ENCODE measurements at regions not wholly inside any gene's neighbourhood (a gene's known extent, or its start where the extent isn't known, plus 50 kb on each side); places are given as distances from the start of the nearest gene placed in this dataset.
A peak's percentile ranks its signal among the peaks of the same experiment; 100 is the strongest.

DNA sequence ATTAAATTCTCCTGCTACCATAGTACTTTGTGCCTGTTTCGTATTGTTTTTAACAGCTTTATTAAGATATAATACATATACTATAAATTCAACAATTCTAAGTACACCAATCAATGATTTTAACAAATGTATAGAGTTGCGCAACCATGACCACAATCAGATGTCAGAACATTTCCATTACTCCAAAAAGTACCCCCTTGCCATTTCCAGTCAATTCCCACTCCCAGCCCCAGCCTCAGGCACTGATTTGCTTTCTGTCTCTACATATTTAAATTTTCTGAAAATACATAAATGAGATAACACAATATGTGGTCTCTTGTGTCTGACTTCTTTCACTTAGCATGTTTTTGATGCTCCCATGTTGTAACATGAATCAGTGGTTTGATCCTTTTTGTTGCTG is 193.9 kb downstream of the FIGN start:
- DNase-seq (ENCODE audit: low read depth): no peak

DNA sequence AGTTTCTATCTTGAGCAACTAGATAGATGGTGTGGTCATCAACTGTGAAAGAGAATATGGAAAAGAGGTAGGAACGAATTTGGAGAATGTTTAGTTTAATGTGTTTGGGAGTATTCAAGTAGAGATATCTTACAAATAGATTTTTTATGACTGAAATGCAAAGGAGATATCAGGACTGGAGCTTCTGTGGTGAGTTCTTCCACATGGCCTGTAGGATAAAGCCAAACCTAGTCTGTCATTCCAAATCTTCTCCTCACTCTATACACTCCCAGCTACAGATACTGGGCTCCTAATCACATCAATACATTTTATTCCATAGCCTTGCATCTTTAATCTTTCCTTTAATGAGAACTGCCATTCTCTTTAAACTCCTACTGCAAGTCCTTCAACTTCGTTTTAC is 194.3 kb downstream of the FIGN start:
- DNase-seq (ENCODE audit: low read depth): no peak

DNA sequence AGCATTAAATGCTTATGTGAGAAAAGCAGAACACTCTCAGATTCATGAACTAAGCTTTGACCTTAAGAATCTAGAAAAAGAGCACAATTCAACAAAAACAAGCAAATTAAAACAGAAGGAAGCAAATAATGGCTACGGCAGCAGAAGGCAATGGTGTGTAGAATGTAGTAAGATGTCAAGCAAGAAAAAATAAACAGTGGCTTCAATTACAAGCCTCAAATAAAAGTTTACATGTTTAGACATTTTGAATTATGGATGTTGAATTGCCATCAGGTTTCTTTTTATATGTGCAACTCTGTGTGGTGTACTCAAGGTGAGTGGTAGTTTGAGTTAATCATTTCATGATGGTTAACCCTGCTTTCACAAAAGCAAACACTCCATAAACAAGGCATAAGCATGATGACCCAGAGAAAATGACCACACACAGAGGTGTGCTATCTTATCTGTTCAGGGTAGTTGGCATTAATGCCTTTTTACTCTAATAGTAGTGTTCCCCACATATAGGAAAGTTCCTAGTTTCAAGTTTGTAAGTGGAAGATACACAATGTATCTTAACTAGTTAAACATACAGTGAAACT is 207.1 kb downstream of the FIGN start:
- no peak for DNase-seq (ENCODE audit: low read depth)

DNA sequence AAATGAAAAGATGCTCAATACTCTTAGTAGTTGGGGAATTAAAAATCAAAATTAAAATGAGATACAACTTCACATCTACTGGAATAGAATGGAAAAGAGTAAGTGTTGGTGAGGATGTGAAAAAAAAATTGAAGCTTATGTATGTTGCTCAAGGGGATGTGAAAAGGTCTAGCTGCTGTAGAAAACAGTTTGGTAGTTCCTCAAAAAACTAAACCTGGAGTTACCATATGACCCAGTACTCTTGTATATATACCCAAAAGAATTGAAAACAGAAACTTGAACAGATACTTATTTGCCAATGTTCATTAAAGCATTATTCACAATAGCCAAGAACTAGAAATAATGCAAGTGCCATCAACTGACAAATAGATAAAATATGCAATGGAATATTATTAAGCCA is 208.4 kb downstream of the FIGN start:
- DNase-seq (ENCODE audit: low read depth): no peak

DNA sequence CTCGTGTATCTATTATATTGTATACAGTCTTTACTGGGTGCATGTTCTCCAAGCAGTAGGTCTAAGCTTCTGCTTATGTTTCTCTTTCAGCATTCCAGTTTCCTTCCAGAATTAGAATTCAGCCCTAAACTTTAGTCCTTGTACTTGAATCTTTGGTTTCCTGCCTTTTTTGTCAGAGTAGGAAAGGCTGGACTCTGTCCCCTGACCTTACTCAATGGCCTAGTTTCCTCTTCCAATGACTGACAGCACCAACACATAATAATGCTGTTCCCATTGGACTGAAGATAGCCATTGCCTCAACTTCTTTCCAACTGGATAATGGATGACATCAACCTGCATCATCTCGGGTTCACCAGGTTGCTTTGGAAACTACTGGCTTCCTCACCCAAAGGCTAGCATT is 217.0 kb downstream of the FIGN start:
- DNase-seq (ENCODE audit: low read depth): no peak

DNA sequence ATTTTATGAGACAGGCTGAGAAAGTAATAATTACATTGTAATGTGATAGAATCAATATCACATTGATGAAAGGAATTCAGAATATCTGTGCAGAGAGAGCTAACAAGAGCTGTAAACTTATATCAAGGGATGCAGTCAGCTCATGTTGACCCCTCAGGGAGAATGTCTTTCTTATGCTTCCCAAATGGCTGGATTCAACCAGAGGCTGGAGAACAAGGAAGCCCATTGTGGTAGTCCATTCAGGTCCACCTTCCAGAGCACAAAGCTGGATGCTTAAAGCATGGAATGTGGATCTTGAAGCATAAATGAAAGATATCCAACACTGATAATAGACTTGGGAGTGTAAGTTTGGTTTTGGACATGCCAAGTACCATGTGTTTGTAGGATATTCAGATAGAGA is 220.0 kb downstream of the FIGN start:
- no peak for DNase-seq (ENCODE audit: low read depth)

DNA sequence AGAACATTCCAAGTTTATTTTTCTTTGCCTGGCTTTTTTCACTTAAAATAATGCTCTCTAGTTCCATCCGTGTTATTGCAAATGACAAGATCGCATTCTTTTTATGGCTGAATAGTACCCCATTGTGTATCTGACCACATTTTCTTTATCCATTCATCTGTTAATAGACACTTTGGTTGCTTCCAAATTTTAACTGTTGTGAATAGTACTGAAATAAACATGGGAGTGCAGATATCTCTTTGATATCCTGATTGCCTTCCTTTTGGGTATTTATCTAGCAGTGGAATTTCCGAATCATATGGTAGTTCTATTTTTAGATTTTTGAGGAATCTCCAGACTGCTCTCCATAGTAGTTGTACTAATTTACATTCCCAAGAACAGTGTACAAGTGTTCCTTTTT is 230.5 kb downstream of the FIGN start:
- no peak for DNase-seq (ENCODE audit: low read depth)

DNA sequence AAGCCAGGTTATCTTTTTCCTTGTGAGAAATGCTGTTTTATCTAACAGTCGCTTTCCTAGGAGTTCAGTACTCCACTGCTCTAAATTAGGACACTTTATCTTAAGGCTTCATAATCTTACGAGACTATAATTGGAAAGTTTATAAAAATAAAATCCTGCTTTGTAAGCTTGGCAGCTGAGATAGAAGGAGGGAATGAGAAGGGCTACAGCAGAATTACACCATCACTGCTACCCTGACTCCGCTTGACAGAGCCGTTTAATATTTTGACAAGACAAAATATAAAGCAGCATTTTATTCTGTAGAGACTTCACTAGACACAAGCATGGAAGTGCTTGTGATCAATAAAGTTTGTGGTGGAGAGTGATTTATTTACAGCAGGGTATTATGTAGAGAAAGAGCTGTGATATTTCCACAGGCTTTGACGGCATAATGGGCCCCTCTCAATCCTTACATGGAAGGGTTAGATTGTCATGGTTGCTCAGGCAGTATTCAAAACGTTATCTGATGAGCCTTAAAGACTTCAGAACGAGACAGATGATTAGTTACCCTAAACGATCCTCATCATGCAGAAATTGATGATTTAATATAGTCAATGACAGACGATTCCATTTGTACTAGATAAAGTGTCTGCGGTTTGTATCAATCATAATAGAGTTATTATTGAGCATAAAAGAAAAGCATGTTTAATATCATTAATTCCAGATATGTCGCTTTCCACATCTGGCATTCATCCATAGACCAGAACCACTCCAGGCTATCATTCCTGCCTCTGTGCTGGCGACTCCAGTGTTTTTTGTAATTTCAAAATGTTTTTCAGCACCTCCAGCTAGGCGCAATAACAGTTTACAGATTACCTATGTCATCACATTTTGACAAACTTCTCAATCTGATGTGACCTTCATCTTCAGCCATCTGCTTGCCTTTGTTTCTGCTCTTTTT is 242.2 kb downstream of the FIGN start:
- no peak for DNase-seq (ENCODE audit: low read depth)

DNA sequence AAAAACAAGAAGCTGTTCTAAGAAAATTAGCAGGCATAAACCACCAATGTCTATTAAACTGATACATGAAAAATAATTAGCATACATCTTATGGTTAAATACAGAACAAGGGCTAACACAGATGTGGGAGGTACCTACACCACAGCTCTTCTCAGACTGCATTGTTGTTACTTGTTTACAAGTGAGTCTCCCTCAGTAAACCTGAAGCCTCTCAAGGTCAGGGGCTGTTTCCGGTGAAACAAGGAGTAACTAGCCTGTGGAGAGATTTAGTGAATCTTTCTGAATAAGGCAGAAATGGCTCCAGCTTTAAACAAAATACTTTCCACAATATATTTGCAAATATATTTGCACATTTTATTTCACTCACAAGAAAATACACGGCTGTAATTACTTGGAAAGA is 244.0 kb downstream of the FIGN start:
- DNase-seq (ENCODE audit: low read depth): no peak

DNA sequence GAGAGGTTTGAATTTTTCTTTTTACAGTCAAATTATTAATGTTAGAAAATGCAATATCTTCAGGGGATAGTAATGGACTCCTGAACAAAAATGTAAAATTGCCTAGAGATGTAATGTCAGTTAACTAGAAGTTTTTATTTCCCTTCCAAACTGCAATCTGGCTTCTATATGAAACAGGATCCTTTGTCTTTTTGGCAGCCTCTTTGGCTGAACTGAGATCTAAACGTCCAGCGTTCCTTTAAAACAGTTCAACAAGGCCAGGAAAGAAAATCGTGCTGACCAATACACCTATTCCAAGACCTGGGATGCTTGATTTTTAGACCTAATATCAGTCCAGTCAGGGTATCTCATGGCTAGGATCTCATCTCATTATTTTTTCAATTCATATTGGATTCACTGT is 245.5 kb downstream of the FIGN start:
- no peak for DNase-seq (ENCODE audit: low read depth)

DNA sequence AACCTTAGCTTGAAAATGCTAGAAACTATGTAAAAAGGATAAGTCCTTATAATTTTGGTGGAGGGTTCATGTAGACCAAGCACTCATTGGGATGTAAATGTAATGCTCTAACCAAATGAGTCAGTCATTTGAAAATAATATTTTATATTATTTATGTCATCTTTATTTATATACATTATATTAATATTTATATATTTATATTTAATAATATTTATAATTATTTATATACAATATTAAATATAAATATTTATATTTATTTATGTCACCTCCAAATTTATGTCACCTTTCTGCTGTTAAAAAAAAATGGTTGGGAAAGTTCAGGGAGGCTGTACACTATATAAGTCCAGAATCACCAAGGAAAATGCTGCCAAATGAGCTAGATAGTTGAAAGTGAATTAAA is 254.3 kb downstream of the FIGN start:
- DNase-seq (ENCODE audit: low read depth): no peak

DNA sequence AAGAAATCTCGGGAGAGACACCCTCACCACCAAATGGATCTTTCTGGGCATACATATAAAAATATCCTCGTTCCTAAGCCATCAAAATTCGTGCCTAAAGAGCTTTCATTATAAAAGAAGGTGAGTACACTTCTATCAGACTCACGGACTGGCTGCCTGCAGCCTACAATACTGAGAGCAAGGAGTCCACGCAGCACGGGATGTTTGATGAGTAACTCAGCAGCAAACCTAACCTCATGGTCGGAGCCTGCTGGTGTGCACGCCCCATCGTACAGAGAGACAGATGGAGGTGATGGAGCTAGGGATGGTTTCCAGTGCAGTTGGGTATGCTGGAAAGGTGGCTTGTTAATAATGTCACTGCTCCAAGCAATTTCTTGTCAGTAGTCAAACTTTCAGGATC is 256.2 kb downstream of the FIGN start:
- DNase-seq (ENCODE audit: low read depth): no peak

DNA sequence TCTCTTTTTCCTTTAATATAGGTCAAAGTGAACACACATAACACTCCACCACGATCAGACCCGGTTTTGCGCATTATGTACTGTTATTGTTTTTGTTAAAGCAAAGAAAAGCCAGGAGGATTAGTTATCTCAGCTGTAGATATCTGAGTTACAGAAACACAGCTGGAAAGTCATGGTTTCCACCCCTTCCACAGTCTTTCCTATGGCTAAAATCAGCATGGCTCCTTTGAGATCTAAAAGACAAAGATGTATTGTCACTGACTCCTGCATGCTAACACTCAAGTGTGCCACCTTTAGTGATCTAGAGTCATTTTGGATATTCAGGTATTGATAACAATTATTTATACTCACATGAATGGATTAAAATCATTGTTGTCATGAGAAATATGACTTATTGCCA is 260.0 kb downstream of the FIGN start:
- DNase-seq (ENCODE audit: low read depth): no peak

DNA sequence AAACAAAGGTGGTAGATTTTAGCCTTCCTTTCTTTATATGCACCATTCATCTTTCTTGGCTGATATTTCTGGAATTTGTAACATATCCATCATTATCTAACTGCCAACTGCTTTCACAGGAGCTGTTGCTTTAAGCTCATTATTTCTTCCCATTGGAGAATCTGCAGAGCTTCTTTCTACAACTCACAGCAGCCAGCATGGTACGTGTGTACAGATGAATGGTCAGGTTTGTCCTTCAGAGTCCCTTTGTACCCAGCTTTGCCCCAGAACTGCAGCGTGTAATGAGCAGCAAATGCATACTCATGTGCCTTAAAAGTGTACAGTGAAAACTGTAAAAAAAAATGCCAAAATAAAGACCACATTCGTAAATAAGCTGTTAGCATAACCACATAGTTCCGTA is 260.9 kb downstream of the FIGN start:
- DNase-seq (ENCODE audit: low read depth): no peak

DNA sequence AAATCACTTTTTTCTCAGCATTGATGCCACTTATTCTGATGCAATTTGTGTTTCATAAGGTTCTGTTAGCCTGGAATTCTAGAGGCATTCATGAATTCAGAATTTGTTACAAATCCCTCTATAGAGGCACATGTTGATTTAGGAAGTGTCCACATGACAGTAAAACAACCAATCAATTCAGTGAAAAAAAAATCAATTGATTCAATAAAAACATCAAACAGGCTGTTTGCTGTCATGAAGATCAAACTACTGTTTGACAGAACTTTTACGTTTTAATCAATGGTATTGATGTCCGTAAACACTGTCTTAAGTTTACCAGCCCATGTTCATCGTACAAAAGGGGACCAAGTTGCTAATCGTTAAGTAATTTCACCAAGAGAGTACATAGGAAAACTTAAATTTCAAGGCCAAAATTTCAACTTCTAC is 261.5 kb downstream of the FIGN start:
- DNase-seq (ENCODE audit: low read depth): no peak

DNA sequence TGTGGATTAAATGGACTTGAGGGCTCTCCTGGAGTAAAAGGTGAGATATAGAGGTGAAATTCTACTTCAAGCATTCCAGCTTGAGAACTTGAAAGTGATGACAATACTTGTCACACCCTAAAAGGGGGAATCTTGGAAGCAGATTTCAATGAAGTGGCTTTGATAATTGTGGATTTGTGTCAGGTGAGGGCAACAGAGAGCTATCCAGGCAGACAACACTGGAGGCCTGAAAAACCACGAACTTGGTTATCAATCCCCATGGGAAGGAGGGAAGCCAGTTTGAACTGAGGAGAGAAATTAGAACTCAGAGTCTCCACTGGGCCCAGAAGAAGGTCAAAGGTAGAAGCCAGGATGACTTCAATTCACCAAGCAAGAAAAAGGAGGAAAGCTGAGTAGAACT is 263.9 kb downstream of the FIGN start:
- peak; percentile 7 for DNase-seq (ENCODE audit: low read depth)

DNA sequence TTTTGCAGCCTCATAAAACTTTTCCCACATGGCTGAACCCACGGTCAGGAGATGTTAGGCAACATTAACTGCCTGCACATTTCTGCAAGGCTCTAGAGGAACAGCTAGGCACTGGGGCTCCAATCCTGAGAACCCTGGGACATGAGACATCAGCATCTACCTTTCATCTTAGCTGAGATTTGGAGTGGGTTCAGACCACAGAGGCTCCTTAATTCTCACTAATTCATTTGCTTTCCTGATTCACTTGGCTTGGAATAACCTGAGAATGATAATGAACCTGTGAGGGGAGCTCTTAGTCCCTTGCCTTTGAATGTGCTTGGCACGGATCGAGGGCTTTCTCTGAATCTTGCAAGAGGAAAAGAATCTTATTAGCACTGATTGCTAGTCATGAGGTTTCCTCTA is 266.2 kb downstream of the FIGN start:
- no peak for DNase-seq (ENCODE audit: low read depth)

DNA sequence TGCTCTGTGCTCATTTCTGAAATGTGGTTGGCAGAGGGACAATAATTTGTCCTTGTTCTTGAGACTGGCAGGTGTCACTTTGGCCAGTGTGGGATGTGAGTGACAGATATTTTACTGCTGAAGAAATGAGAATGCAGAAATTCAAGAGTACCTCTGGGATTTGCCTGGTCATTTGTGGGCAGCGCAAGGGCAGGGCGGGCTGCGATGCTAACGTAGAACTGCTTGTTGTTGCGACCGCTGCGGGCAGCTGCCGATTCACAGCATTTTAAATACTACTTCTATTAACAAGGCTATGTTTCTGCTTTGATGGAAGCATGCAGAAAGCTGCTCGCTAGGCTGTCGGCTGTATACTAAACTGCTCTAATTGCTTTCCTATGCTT is 268.6 kb downstream of the FIGN start:
- peak; percentile 6 for DNase-seq (ENCODE audit: low read depth)

DNA sequence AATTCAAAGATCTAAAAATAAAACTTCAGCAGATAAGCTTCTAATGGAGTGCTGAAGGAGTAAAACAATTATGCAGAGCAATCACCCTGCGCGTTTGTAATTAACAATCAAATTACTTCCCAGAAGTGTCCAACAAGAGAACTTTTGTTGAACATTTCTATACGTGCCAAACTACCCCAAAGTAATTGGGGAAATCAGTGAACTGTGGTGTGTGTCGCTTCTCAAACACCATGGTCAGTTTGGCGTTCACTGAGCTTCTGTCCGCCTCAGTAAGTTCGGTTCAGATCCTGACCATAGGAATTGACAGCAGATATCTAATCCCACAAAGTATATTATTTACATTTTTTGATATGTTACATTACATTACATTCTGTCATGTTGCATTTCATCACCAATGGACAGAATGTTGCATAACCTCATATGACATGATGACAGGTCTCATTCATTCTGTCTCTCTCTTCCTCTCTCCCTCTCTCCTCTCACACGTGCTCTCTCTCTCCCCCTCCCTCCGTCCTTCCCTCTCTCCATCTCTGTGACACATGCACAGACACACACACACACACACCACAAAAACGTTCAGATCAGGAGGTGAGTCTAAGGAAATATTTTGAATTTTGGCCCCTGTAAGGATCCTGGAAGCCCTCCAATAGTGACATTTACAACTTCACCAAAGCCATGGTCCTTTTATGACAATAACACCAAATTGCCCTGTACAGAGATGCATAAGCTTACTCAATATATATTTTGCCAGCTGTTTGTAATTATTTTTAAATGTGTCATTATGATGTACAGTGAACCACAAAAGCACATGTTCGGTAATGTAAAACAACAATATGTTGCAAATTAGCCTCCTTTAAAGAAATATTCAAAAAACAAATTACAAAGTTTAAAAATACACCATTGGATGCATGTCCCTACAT is 269.2 kb downstream of the FIGN start:
- no peak for DNase-seq (ENCODE audit: low read depth)

DNA sequence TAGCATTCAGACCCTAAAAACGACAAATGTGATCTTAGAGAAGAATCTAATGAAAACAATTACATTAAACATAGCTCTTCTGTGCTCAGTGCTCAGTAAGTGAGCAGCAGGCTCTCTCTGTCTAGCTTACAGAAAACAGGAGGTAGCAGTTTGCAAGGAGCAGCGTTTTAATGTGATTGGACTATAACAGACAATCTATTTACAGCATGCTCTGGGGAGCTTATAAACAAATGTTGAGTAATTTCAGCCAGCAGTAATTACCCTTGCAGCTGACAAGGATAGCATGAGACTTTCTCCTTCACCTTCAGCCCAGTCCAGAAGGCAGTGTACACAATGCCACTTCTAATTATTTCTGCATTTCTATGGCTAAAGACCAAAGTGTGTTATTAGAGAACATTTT is 270.4 kb downstream of the FIGN start:
- no peak for DNase-seq (ENCODE audit: low read depth)

DNA sequence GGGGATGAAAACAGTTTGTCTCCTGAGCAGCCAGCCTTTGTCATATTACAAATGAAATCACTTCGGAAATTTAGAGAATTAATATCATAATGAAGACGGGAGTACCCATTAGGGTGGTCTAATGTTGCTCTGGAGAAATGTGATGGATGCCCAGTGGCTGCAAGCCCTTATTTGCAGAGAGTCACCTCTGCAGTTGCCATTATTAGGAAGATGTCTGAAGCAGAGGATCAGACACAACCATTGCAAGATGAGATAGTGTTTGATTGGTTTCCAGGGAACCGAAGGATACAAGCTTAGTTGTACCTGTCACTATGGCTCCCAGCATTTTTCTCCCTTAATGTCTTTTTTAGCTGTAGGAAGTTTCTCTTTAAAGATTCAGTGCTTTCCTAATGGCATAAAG is 272.4 kb downstream of the FIGN start:
- DNase-seq (ENCODE audit: low read depth): no peak

DNA sequence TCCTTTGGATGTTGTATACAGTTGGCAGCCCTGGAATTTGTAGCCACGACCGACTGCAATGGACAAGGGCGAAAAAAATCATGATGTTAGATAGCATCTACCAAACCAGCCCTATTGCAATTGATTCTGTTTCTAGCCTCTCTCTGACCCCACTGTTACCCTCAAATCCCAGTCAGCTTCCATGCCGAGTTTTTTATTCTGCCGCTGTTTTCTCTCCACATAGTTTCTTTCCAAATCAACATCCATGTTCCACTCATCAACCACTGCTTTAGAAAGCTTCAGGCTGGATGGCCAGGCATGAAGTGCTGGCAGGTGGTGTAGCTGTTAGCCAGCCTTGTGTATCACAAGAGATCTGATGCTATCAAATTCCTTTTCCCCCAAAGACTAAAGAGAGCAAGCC is 272.8 kb downstream of the FIGN start:
- DNase-seq (ENCODE audit: low read depth): no peak

DNA sequence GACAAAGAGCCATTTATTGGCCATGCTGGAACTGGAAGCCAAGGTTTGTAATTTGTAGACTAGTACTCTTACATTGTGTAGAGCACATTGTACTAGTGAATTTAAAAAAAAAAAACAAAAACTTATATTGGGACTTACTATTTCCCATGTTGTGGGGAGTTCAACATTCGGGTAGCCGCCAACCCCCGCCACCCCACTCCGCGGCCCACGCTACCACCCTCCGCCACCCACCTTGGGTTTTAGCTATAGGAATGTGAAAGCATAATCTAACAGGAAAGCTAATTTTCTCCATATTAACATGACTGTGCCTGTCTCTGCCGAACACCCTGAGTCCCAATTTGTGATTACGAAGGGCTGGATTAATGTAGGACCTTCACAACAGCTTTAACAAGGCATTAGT is 275.8 kb downstream of the FIGN start:
- no peak for DNase-seq (ENCODE audit: low read depth)

Data from stromal cell of bone marrow (primary cell).